ENCODE measurements at regions not wholly inside any gene's neighbourhood (a gene's known extent, or its start where the extent isn't known, plus 50 kb on each side); places are given as distances from the start of the nearest gene placed in this dataset.

DNA sequence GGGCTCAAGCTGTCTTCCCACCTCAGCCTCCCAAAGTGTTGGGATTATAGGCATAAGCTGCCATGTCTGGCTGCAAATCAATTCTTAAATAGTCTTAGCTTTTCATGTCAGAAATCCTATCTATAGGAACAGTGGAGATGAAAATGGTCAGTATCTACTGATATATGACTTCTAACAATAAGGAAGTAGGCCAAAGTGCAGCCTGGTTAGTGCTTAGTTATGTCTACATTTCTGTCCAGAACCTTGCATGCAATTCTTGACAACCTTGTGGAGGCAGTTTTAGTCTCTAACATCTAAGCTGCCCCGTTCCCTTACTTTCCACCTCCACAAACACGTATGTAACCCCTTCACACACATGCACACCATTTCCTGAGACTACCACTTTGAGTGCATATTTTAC, 169.2 kb upstream of the SPATS2L start:
- no peaks in the 10 kb centered on the region for H3K27me3 ChIP-seq (ENCODE audit: insufficient read depth, insufficient read length)
- no peak overlapping the region for H3K4me3 ChIP-seq (ENCODE audit: insufficient read length, low read depth)
- no peaks in the 10 kb centered on the region for H3K36me3 ChIP-seq (ENCODE audit: insufficient read depth, insufficient read length, low read length)
- TF ChIP-seq SUZ12 (IDR thresholded peaks at IDR 0.05; ENCODE audit: extremely low read depth, insufficient read depth, insufficient read length) (no peak), ZNF274 (IDR thresholded peaks at IDR 0.05; ENCODE audit: low read depth, low read length) (no peak), YY1 (IDR thresholded peaks at IDR 0.05; ENCODE audit: insufficient read depth, insufficient read length) (no peak)
- H3K9me3 ChIP-seq (ENCODE audit: insufficient read depth, low read length), result peaks cover 24% of the 10 kb centered on the region
- DNase-seq (ENCODE audit: low read depth, low spot score), result no peak
- H3K4me1 ChIP-seq (ENCODE audit: insufficient read depth, insufficient read length), result no peaks in the 10 kb centered on the region
- no peak overlapping the region for H3K9ac ChIP-seq (ENCODE audit: insufficient read length, low read depth)

DNA sequence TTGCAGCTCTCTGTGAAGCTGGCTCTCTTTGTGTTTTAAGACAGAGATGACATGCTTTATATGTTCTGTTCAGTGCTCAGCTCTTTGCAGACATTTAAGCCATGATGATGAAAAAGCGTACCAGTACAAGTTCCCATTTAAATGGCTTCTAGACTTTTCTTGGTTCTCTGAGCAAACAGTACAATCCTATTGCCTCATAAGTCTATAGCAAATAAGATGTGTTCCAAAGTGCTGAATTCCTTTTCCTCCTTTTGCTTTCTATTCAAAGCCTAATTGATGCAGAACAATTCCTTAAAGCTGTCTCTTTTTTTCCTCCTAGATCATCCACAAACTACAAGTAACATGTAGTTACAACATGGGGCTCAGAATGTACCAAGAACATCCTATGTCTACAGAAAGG, 168.8 kb upstream of the SPATS2L start:
- no peak overlapping the region for H3K9ac ChIP-seq (ENCODE audit: insufficient read length, low read depth)
- peaks cover 24% of the 10 kb centered on the region for H3K9me3 ChIP-seq (ENCODE audit: insufficient read depth, low read length)
- no peaks in the 10 kb centered on the region for H3K27me3 ChIP-seq (ENCODE audit: insufficient read depth, insufficient read length)
- no peak for DNase-seq (ENCODE audit: low read depth, low spot score)
- no peaks in the 10 kb centered on the region for H3K36me3 ChIP-seq (ENCODE audit: insufficient read depth, insufficient read length, low read length)
- no peak overlapping the region for H3K4me3 ChIP-seq (ENCODE audit: insufficient read length, low read depth)
- TF ChIP-seq ZNF274 (IDR thresholded peaks at IDR 0.05; ENCODE audit: low read depth, low read length), result no peak
- no peak for TF ChIP-seq YY1 (IDR thresholded peaks at IDR 0.05; ENCODE audit: insufficient read depth, insufficient read length)
- TF ChIP-seq SUZ12 (IDR thresholded peaks at IDR 0.05; ENCODE audit: extremely low read depth, insufficient read depth, insufficient read length), result no peak
- no peaks in the 10 kb centered on the region for H3K4me1 ChIP-seq (ENCODE audit: insufficient read depth, insufficient read length)

DNA sequence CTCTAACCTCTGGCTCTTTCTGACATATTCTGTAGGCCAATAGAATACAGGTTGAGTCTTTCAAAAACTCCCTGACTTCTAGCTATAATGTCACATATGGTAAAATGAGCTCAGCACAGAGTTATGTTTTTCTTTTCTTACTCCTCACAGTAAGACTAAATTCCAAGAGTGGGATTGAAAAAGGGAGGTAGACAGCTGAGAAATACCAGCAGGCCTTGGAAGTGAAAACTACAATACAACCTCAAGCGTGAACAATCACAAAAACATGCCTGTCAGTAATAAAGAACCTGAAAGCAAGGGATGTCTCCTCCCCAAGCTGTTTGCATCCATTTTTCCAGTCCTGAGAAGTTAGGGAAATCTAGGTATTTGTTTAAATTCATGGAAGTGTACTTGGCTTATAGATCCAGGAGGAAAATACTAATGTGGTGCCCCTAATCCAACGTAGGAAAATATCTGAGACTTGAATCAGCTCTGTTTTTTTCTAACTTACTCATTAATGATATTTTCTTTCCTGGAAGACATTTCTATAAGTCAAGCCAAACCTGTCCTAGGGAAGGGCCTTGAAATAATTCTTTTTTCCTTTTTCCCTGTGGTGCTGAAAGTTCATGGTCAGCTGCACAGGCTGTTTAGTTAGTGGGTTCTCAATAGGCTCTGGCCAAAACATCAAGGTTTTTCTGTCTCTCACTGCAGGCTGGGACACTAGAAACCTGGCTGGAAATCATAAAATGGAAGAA, 167.9 kb upstream of the SPATS2L start:
- no peak for TF ChIP-seq YY1 (IDR thresholded peaks at IDR 0.05; ENCODE audit: insufficient read depth, insufficient read length)
- no peak for TF ChIP-seq ZNF274 (IDR thresholded peaks at IDR 0.05; ENCODE audit: low read depth, low read length)
- no peak for TF ChIP-seq SUZ12 (IDR thresholded peaks at IDR 0.05; ENCODE audit: extremely low read depth, insufficient read depth, insufficient read length)
- no peaks in the 10 kb centered on the region for H3K4me1 ChIP-seq (ENCODE audit: insufficient read depth, insufficient read length)
- no peak overlapping the region for H3K4me3 ChIP-seq (ENCODE audit: insufficient read length, low read depth)
- H3K36me3 ChIP-seq (ENCODE audit: insufficient read depth, insufficient read length, low read length), result no peaks in the 10 kb centered on the region
- no peak overlapping the region for H3K9ac ChIP-seq (ENCODE audit: insufficient read length, low read depth)
- H3K27me3 ChIP-seq (ENCODE audit: insufficient read depth, insufficient read length), result no peaks in the 10 kb centered on the region
- DNase-seq (ENCODE audit: low read depth, low spot score), result no peak
- peaks cover 28% of the 10 kb centered on the region for H3K9me3 ChIP-seq (ENCODE audit: insufficient read depth, low read length)

DNA sequence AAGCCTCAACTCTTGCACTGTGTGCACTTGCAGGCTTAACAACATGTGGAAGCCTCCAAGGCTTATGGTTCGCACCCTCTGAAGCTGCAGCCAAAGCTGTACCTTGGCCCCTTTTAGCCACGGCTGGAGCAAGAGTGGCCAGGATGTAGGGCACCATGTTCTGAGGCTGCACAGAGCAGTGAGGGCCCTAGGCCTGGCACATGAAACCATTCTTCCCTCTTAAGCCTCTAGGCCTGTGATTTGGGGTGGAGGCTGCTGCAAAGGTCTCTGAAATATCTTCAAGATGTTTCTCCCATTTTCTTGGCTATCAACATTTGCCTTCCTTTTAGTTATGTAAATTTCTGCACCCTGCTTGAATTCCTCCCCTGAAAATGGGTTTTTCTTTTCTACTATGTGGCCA, 161.9 kb upstream of the SPATS2L start:
- H3K27me3 ChIP-seq (ENCODE audit: insufficient read depth, insufficient read length), result no peaks in the 10 kb centered on the region
- no peaks in the 10 kb centered on the region for H3K4me1 ChIP-seq (ENCODE audit: insufficient read depth, insufficient read length)
- DNase-seq (ENCODE audit: low read depth, low spot score), result no peak

DNA sequence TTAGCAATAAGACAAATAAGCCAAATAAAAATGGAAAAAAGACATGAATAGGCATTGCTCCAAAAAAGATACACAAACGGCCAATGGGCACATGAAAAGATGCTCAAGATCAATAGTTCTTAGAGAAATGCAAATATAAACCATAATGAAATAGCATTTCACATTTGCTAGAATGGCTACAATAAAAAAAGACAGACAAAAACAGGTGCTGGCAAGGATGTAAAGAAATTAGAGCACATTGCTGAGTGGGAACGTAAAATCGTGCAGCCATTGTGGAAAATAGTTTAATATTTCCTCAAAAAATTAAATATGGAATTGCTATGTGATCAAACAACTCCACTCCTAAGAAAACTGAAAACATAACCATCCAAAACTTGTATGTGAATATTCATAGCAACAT, 160.0 kb upstream of the SPATS2L start:
- Histone ChIP-seq H3K9me3 (ENCODE audit: insufficient read depth, low read length) (peaks cover 45% of the 10 kb centered on the region), H3K27me3 (ENCODE audit: insufficient read depth, insufficient read length) (no peaks in the 10 kb centered on the region), H3K9ac (ENCODE audit: insufficient read length, low read depth) (no peak overlapping the region), H3K4me3 (ENCODE audit: insufficient read length, low read depth) (no peak overlapping the region), H3K4me1 (ENCODE audit: insufficient read depth, insufficient read length) (no peaks in the 10 kb centered on the region), H3K36me3 (ENCODE audit: insufficient read depth, insufficient read length, low read length) (no peaks in the 10 kb centered on the region)
- no peak for TF ChIP-seq YY1 (IDR thresholded peaks at IDR 0.05; ENCODE audit: insufficient read depth, insufficient read length)
- DNase-seq (ENCODE audit: low read depth, low spot score), result no peak

More for the DNA sequence above, 161.9 kb upstream of the SPATS2L start:
- no peak overlapping the region for H3K9ac ChIP-seq (ENCODE audit: insufficient read length, low read depth)
- TF ChIP-seq YY1 (IDR thresholded peaks at IDR 0.05; ENCODE audit: insufficient read depth, insufficient read length), result no peak
- TF ChIP-seq SUZ12 (IDR thresholded peaks at IDR 0.05; ENCODE audit: extremely low read depth, insufficient read depth, insufficient read length), result no peak
- no peak for TF ChIP-seq ZNF274 (IDR thresholded peaks at IDR 0.05; ENCODE audit: low read depth, low read length)
- peaks cover 26% of the 10 kb centered on the region for H3K9me3 ChIP-seq (ENCODE audit: insufficient read depth, low read length)
- no peak overlapping the region for H3K4me3 ChIP-seq (ENCODE audit: insufficient read length, low read depth)
- H3K36me3 ChIP-seq (ENCODE audit: insufficient read depth, insufficient read length, low read length), result no peaks in the 10 kb centered on the region

DNA sequence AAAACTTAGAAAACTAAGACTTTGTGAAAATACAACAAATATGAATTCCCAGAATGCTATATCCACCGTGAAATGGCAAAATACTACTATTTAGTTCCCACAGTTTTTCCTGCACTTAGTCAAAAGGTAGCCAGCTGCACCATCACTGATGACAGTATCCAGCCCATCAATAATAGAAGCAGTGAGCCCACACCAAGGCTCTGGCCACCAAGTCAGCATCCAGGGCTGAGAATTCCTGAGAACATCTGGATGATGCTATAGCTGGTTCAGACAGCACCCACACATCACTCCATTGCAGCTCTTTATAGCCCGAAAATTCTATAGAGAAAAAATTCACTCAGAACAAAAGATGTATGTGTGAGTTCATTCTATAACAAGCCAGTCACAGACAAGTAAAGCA, 159.1 kb upstream of the SPATS2L start:
- Histone ChIP-seq H3K36me3 (ENCODE audit: insufficient read depth, insufficient read length, low read length) (no peaks in the 10 kb centered on the region), H3K9ac (ENCODE audit: insufficient read length, low read depth) (no peak overlapping the region), H3K27me3 (ENCODE audit: insufficient read depth, insufficient read length) (no peaks in the 10 kb centered on the region), H3K9me3 (ENCODE audit: insufficient read depth, low read length) (peaks cover 54% of the 10 kb centered on the region), H3K4me3 (ENCODE audit: insufficient read length, low read depth) (no peak overlapping the region), H3K4me1 (ENCODE audit: insufficient read depth, insufficient read length) (no peaks in the 10 kb centered on the region)
- DNase-seq (ENCODE audit: low read depth, low spot score), result no peak
- TF ChIP-seq YY1 (IDR thresholded peaks at IDR 0.05; ENCODE audit: insufficient read depth, insufficient read length) (no peak), ZNF274 (IDR thresholded peaks at IDR 0.05; ENCODE audit: low read depth, low read length) (no peak), SUZ12 (IDR thresholded peaks at IDR 0.05; ENCODE audit: extremely low read depth, insufficient read depth, insufficient read length) (no peak)

DNA sequence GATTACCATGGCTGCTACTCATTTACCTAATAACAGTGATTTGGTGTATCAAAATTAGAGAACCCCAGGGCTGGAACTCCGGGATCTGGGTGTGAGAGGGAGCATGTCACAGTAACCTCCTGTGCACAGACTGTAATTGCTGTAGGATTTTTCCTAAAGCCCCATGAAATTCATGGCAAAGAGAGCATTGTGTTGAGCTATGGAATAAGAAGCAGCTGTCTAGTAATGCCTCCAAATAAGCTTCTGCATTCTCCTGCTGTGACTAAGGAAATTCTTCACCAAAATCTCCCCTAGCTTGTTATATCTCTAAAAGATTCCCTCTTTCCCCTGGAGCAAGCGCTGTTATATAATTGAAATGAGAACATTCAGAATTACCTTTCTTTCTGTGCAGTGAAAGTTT, 158.1 kb upstream of the SPATS2L start:
- no peaks in the 10 kb centered on the region for H3K27me3 ChIP-seq (ENCODE audit: insufficient read depth, insufficient read length)
- no peak for DNase-seq (ENCODE audit: low read depth, low spot score)
- H3K4me1 ChIP-seq (ENCODE audit: insufficient read depth, insufficient read length), result no peaks in the 10 kb centered on the region
- H3K36me3 ChIP-seq (ENCODE audit: insufficient read depth, insufficient read length, low read length), result no peaks in the 10 kb centered on the region
- TF ChIP-seq ZNF274 (IDR thresholded peaks at IDR 0.05; ENCODE audit: low read depth, low read length), result no peak
- TF ChIP-seq YY1 (IDR thresholded peaks at IDR 0.05; ENCODE audit: insufficient read depth, insufficient read length), result no peak
- TF ChIP-seq SUZ12 (IDR thresholded peaks at IDR 0.05; ENCODE audit: extremely low read depth, insufficient read depth, insufficient read length), result no peak
- peaks cover 59% of the 10 kb centered on the region for H3K9me3 ChIP-seq (ENCODE audit: insufficient read depth, low read length)
- H3K9ac ChIP-seq (ENCODE audit: insufficient read length, low read depth), result no peak overlapping the region
- H3K4me3 ChIP-seq (ENCODE audit: insufficient read length, low read depth), result no peak overlapping the region
